Neuronal stem cell (in vitro differentiated cells): ENCODE measurements at regions not wholly inside any gene's neighbourhood (a gene's known extent, or its start where the extent isn't known, plus 50 kb on each side); places are given as distances from the start of the nearest gene placed in this dataset.

Experiments
- DNase-seq: peaks from one replicate; pipeline ENCODE4 v3.0.0-alpha.2; 2013; ENCODE audit warnings: low spot score
- H2AFZ ChIP-seq: one replicate; pipeline ENCODE4 v1.6.1; 2013; ENCODE audit warnings: mild to moderate bottlenecking, low read length, inconsistent platforms
- H2AK5ac ChIP-seq: 2 replicates; pipeline ENCODE4 v1.6.1; 2013; ENCODE audit warnings: low read depth, mild to moderate bottlenecking, inconsistent platforms, low read length, moderate library complexity, mixed read lengths
- H2BK120ac ChIP-seq: 2 replicates; pipeline ENCODE4 v1.6.1; 2013; ENCODE audit warnings: low read depth, mild to moderate bottlenecking, inconsistent platforms, low read length, moderate library complexity, mixed read lengths
- H2BK12ac ChIP-seq: one replicate; pipeline ENCODE4 v1.6.1; 2013; ENCODE audit warnings: low read length, inconsistent platforms
- H2BK15ac ChIP-seq: 2 replicates; pipeline ENCODE4 v1.6.1; 2013; ENCODE audit warnings: mild to moderate bottlenecking, low read length, inconsistent platforms, mixed read lengths
- H2BK5ac ChIP-seq: one replicate; pipeline ENCODE4 v1.6.1; 2013; ENCODE audit warnings: inconsistent platforms, mild to moderate bottlenecking, low read length, moderate library complexity
- H3K14ac ChIP-seq: one replicate; pipeline ENCODE4 v1.6.1; 2013; ENCODE audit warnings: low read length, inconsistent platforms
- H3K18ac ChIP-seq: 2 replicates; pipeline ENCODE4 v1.6.1; 2013; ENCODE audit warnings: low read length, inconsistent platforms
- H3K23ac ChIP-seq: 2 replicates; pipeline ENCODE4 v1.6.1; 2013; ENCODE audit warnings: low read depth, mild to moderate bottlenecking, mixed read lengths, low read length, inconsistent platforms; ENCODE audit not compliant: poor library complexity
- H3K27ac ChIP-seq: replicated peaks from 3 replicates; pipeline ENCODE4 v1.5.1; 2013; ENCODE audit warnings: low read length, inconsistent platforms
- H3K27me3 ChIP-seq, 3 experiments: 2 replicates each; pipeline ENCODE4 v1.6.1; 2013; ENCODE audit warnings: low read length in 3 of 3, mild to moderate bottlenecking in 2 of 3, inconsistent platforms in 1 of 3, low read depth in 1 of 3, mixed read lengths in 1 of 3, moderate library complexity in 1 of 3; ENCODE audit not compliant: control insufficient read depth in 3 of 3, insufficient read depth in 3 of 3
- H3K36me3 ChIP-seq, 2 donors: replicated peaks in 1 of 2; 2 replicates each; pipeline ENCODE4 v1.6.1; 2013; ENCODE audit warnings: low read length in 2 of 2; ENCODE audit not compliant: control insufficient read depth in 2 of 2, insufficient read depth in 2 of 2
- H3K4ac ChIP-seq: 2 replicates; pipeline ENCODE4 v1.6.1; 2013; ENCODE audit warnings: inconsistent platforms, mild to moderate bottlenecking, low read length, moderate library complexity
- H3K4me1 ChIP-seq, 2 donors: 1 replicate in 1 of 2; 2 replicates in 1 of 2; pipeline ENCODE4 v1.6.1; 2013; ENCODE audit warnings: low read length in 2 of 2, low read depth in 1 of 2; ENCODE audit not compliant: control insufficient read depth in 2 of 2, insufficient read depth in 1 of 2
- H3K4me2 ChIP-seq: one replicate; pipeline ENCODE4 v1.6.1; 2013; ENCODE audit warnings: mild to moderate bottlenecking, low read length, inconsistent platforms; ENCODE audit not compliant: insufficient read depth, poor library complexity, severe bottlenecking
- H3K4me3 ChIP-seq, 2 donors: 2 replicates each; pipeline ENCODE4 v1.5.1; 2013; ENCODE audit warnings: low read length in 2 of 2, mild to moderate bottlenecking in 2 of 2, inconsistent platforms in 1 of 2, moderate library complexity in 1 of 2
- H3K79me1 ChIP-seq: one replicate; pipeline ENCODE4 v1.6.1; 2013; ENCODE audit warnings: low read depth, mild to moderate bottlenecking, inconsistent platforms, low read length, moderate library complexity
- H3K9ac ChIP-seq: one replicate; pipeline ENCODE4 v1.6.1; 2013; ENCODE audit warnings: mild to moderate bottlenecking, low read depth, low read length, inconsistent platforms; ENCODE audit not compliant: poor library complexity
- H3K9me3 ChIP-seq, 2 donors: replicated peaks in 1 of 2; 2 replicates each; pipeline versions ENCODE3 to v1.6.1; 2013; ENCODE audit warnings: low read length in 2 of 2, mild to moderate bottlenecking in 2 of 2, inconsistent platforms in 1 of 2, low read depth in 1 of 2, mixed read lengths in 1 of 2, moderate library complexity in 1 of 2; ENCODE audit not compliant: control insufficient read depth in 2 of 2, insufficient read depth in 1 of 2
- H4K8ac ChIP-seq: one replicate; pipeline ENCODE4 v1.6.1; 2013; ENCODE audit warnings: low read depth, mild to moderate bottlenecking, inconsistent platforms, low read length, moderate library complexity
- H4K91ac ChIP-seq: one replicate; pipeline ENCODE4 v1.6.1; 2013; ENCODE audit warnings: low read length, low read depth, mild to moderate bottlenecking, inconsistent platforms; ENCODE audit not compliant: poor library complexity
- WGBS, 2 donors: extraction: QIAGEN DNeasy Blood & Tissue Kit; methylation state at CpG; one replicate each; pipeline ENCODE4 v1.1.7; 2013; ENCODE audit warnings: missing lambda C conversion rate in 2 of 2, mixed read lengths in 1 of 2; ENCODE audit not compliant: insufficient read length in 2 of 2, insufficient replicate concordance in 1 of 2; ENCODE audit errors: extremely low coverage in 2 of 2; 5-methylcytosine and 5-hydroxymethylcytosine counted together

- H3K79me1 ChIP-seq: no peaks in the 10 kb centered on the region
- H3K18ac ChIP-seq: no peak overlapping the region
- no peak overlapping the region for H4K8ac ChIP-seq
- H2AK5ac ChIP-seq: no peak overlapping the region
- no peaks in the 10 kb centered on the region for H3K36me3 ChIP-seq
- H3K23ac ChIP-seq: no peak overlapping the region
- no peak overlapping the region for H2BK120ac ChIP-seq
- H3K4me2 ChIP-seq: no peak overlapping the region
- H3K9me3 ChIP-seq: no peaks in the 10 kb centered on the region
- H2BK12ac ChIP-seq: no peak overlapping the region
- H3K9ac ChIP-seq: no peak overlapping the region
- H3K14ac ChIP-seq: no peak overlapping the region
- no peak overlapping the region for H4K91ac ChIP-seq
- peak overlapping the region; percentile 61 for H2AFZ ChIP-seq
- H3K4me1 ChIP-seq: peaks cover 0 to 5% of the 10 kb centered on the region in 2 donors
- H3K27me3 ChIP-seq: no peaks in the 10 kb centered on the region
- no peak overlapping the region for H2BK5ac ChIP-seq
- no peak overlapping the region for H3K4me3 ChIP-seq
- no peak overlapping the region for H3K27ac ChIP-seq
- H3K4ac ChIP-seq: no peak overlapping the region
- H2BK15ac ChIP-seq: no peak overlapping the region
- DNase-seq: no peak
- WGBS, 2 donors: no CpG with 5 or more reads among the region's 5 CpGs
These were observed 148.5 kb upstream of the GYPC start for GRCh38 chr2:126507425-126507911.

- no peak for DNase-seq
- H3K14ac ChIP-seq: no peak overlapping the region
- no peak overlapping the region for H2BK5ac ChIP-seq
- H2BK15ac ChIP-seq: no peak overlapping the region
- no peak overlapping the region for H3K4me3 ChIP-seq
- peaks cover 0 to 8% of the 10 kb centered on the region in 2 donors for H3K4me1 ChIP-seq
- WGBS, 2 donors: no CpG with 5 or more reads among the region's 1 CpG
- no peak overlapping the region for H3K27ac ChIP-seq
- H3K4me2 ChIP-seq: no peak overlapping the region
- no peak overlapping the region for H2AFZ ChIP-seq
- H3K9ac ChIP-seq: peak overlapping the region; percentile 26
- no peaks in the 10 kb centered on the region for H3K79me1 ChIP-seq
- no peak overlapping the region for H3K23ac ChIP-seq
- no peak overlapping the region for H4K8ac ChIP-seq
- peaks cover 0 to 4% of the 10 kb centered on the region in 2 donors for H3K9me3 ChIP-seq
- no peak overlapping the region for H2AK5ac ChIP-seq
- H2BK120ac ChIP-seq: no peak overlapping the region
- H3K36me3 ChIP-seq: no peaks in the 10 kb centered on the region
- no peaks in the 10 kb centered on the region for H3K27me3 ChIP-seq
- no peak overlapping the region for H4K91ac ChIP-seq
- no peak overlapping the region for H2BK12ac ChIP-seq
- H3K4ac ChIP-seq: no peak overlapping the region
- no peak overlapping the region for H3K18ac ChIP-seq
These were observed 145.6 kb upstream of the GYPC start for GRCh38 chr2:126510356-126510755.

- Histone ChIP-seq H4K8ac (no peak overlapping the region), H3K36me3 (no peaks in the 10 kb centered on the region), H3K9me3 (peaks cover 0 to 4% of the 10 kb centered on the region in 2 donors), H3K4me2 (no peak overlapping the region), H3K14ac (no peak overlapping the region), H2BK120ac (no peak overlapping the region), H3K4ac (no peak overlapping the region), H3K4me3 (no peak overlapping the region), H2AK5ac (no peak overlapping the region), H3K4me1 (peaks cover 0 to 8% of the 10 kb centered on the region in 2 donors), H3K18ac (peak overlapping the region; percentile 35), H3K27ac (no peak overlapping the region), H2BK15ac (no peak overlapping the region), H3K79me1 (no peaks in the 10 kb centered on the region), H3K9ac (no peak overlapping the region), H2BK12ac (no peak overlapping the region), H2BK5ac (no peak overlapping the region), H3K23ac (no peak overlapping the region), H4K91ac (no peak overlapping the region), H3K27me3 (no peaks in the 10 kb centered on the region), H2AFZ (no peak overlapping the region)
- DNase-seq: no peak
- no CpG with 5 or more reads among the region's 7 CpGs for WGBS, 2 donors
These were observed 145.0 kb upstream of the GYPC start for GRCh38 chr2:126510960-126511359.

- no peak overlapping the region for H2BK15ac ChIP-seq
These were observed 143.9 kb upstream of the GYPC start for GRCh38 chr2:126512026-126512425.

More at GRCh38 chr2:126512026-126512425, 143.9 kb upstream of the GYPC start:
- H3K4me1 ChIP-seq: peaks cover 0 to 6% of the 10 kb centered on the region in 2 donors
- H3K14ac ChIP-seq: no peak overlapping the region
- no peaks in the 10 kb centered on the region for H3K79me1 ChIP-seq
- H2AFZ ChIP-seq: no peak overlapping the region
- no peaks in the 10 kb centered on the region for H3K27me3 ChIP-seq
- H3K9ac ChIP-seq: no peak overlapping the region
- no peaks in the 10 kb centered on the region for H3K36me3 ChIP-seq
- H3K4me3 ChIP-seq: no peak overlapping the region
- H2AK5ac ChIP-seq: no peak overlapping the region
- WGBS, 2 donors: no CpG with 5 or more reads among the region's 6 CpGs
- no peak overlapping the region for H3K4me2 ChIP-seq
- no peak overlapping the region for H4K91ac ChIP-seq
- H4K8ac ChIP-seq: no peak overlapping the region
- peaks cover 0 to 4% of the 10 kb centered on the region in 2 donors for H3K9me3 ChIP-seq
- H3K27ac ChIP-seq: no peak overlapping the region
- H3K18ac ChIP-seq: no peak overlapping the region
- DNase-seq: no peak
- H3K4ac ChIP-seq: no peak overlapping the region
- no peak overlapping the region for H2BK120ac ChIP-seq
- no peak overlapping the region for H3K23ac ChIP-seq
- H2BK5ac ChIP-seq: no peak overlapping the region
- no peak overlapping the region for H2BK12ac ChIP-seq
